MG63 (cell line): ENCODE measurements at regions not wholly inside any gene's neighbourhood (a gene's known extent, or its start where the extent isn't known, plus 50 kb on each side); places are given as distances from the start of the nearest gene placed in this dataset.

Experiments
- DNase-seq: peaks from one replicate; pipeline ENCODE4 v3.0.0-alpha.2; 2020
- H3K27me3 ChIP-seq: fragments of 250-450 bp; sonication (Bioruptor Pico); 2 replicates; pipeline ENCODE4 v1.5.1; 2020; ENCODE audit warnings: mild to moderate bottlenecking, moderate library complexity
- H3K36me3 ChIP-seq: fragments of 250-450 bp; sonication (Bioruptor Pico); 2 replicates; pipeline ENCODE4 v1.5.1; 2020; ENCODE audit warnings: mild to moderate bottlenecking, moderate library complexity
- H3K4me3 ChIP-seq: fragments of 250-450 bp; sonication (Bioruptor Pico); 2 replicates; pipeline ENCODE4 v1.5.1; 2020; ENCODE audit warnings: mild to moderate bottlenecking, moderate library complexity
- H3K9me3 ChIP-seq: fragments of 250-450 bp; sonication (Bioruptor Pico); 2 replicates; pipeline ENCODE4 v1.5.1; 2020; ENCODE audit warnings: mild to moderate bottlenecking, moderate library complexity

DNA sequence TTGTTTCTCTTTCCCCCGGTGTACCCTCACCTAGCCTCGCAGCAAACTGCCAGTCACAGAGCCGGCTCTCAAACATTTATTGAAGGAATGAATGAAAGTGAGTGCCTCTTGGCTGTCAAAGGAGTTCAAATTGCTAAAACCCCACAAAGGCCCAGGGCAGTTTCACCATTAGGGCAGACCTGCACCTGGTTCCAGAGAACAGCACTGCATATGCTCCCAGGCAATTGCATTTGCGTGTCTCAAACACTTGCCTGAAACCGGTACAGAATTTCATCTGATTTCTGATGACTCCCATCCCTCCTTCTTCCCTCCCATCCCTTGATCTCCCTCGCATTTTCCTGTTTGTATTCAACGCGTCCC lies 165.6 kb upstream of the ZNF462 start:
- H3K4me3 ChIP-seq: no peak overlapping the region
- DNase-seq: no peak
- H3K9me3 ChIP-seq: no peaks in the 10 kb centered on the region
- no peaks in the 10 kb centered on the region for H3K36me3 ChIP-seq
- H3K27me3 ChIP-seq: no peaks in the 10 kb centered on the region

DNA sequence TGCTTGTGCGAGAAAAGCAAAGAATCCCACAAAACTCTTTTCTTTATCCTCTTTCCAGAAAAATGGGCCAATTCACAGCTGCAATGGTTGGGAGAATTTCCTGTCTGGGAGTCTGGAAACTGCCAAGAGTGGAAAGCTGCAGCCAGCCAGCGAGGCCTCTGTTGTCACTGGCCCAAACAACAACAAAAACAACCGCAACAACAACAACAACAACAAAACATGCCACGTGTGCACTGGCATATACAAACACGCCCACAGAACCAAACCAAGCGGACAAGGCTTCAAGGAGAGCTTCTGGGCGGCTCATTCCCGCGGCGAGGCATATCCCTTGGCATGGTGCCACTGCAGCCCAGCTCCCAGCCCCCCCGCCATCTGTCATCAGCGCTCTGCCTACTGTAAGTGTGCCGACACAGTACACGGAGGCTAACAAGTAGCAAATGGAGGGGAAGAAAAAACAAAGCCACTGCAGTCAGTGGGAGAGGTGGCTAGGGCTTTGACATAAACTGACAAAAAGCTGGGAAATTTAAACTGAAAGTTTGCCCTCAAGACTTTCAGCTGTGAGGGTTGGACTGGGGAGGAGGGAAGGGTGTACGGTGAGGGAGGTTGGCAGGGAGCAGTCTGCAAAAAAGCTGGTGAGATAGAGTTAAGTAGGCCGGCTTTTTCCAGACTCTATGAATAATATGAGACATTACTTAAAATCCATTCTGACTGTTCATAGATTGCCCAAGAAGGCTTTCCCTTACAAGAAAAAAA lies 165.0 kb upstream of the ZNF462 start:
- no peaks in the 10 kb centered on the region for H3K36me3 ChIP-seq
- peak; percentile 74 for DNase-seq
- H3K4me3 ChIP-seq: peak overlapping the region; percentile 29
- no peaks in the 10 kb centered on the region for H3K27me3 ChIP-seq
- no peaks in the 10 kb centered on the region for H3K9me3 ChIP-seq

DNA sequence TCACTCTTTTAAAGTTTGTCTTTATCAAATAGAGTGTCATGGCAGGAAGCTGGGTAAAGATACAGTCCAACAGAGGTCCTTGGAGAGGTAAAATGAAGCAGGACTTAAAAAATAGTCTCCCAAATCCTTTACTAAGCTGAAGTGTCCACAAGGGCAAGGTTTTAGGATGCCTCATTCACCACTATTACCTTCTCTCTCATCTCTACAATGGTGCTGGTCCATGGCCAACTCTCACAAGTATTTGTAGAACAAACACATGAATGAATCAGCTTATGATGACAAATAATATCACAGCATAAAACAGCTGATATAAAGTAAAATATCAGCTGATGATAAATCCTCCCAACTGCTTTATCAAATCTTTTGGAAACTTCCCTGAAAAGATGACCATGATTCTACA lies 162.3 kb upstream of the ZNF462 start:
- DNase-seq: peak; percentile 32

DNA sequence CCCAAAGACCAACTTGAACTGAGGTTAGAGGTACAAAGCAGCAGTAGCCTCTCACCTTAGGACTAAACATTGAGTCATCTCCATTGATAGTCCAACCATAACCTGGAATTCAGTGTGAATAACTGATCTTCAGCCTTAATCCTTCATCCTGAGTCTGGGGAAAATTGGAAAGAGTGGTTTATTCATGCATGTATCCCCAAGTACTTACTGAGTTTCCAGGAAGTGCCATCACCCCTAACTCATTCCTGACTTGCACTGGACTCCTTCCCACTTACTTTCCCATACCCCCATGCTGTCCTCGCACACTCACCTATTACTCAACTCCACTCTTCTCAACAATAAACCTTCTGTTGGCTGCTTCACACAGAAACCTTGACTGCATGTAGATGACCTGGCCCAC lies 161.4 kb upstream of the ZNF462 start:
- Histone ChIP-seq H3K4me3 (no peak overlapping the region), H3K27me3 (no peaks in the 10 kb centered on the region), H3K36me3 (no peaks in the 10 kb centered on the region), H3K9me3 (peaks cover 7% of the 10 kb centered on the region; the same call in 1 of the 2 replicates)
- no peak for DNase-seq

More for the DNA sequence above, 162.3 kb upstream of the ZNF462 start:
- peaks cover 7% of the 10 kb centered on the region; the same call in 1 of the 2 replicates for H3K9me3 ChIP-seq
- H3K4me3 ChIP-seq: no peak overlapping the region
- no peaks in the 10 kb centered on the region for H3K36me3 ChIP-seq
- H3K27me3 ChIP-seq: no peaks in the 10 kb centered on the region

DNA sequence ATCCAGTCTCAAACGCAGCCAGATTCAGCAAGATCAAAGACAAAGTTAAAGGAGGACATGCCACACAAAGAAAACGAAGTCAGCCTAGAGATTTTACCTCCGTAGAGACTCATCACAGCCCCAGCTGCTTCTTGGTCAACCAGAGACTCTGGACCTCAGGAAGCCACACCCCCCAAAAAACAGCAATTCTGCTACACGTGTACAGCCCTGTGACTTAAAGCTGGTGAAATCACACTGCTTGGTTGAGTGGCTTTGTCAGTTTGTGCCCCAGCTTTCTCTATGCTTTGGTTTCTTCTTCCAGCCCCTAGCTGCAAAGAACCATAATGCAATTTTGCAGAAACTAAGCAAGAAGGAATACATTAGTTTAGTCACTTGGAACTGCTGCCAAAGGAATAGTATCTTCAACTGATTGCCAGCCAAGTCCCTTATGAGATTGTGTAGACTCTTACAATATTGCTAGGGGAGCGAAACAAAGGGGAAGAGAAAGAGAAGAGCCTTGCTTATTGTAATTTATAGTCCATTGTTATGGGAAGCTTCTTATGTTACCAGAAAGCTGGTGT lies 158.8 kb upstream of the ZNF462 start:
- no peaks in the 10 kb centered on the region for H3K27me3 ChIP-seq
- DNase-seq: no peak
- no peaks in the 10 kb centered on the region for H3K36me3 ChIP-seq
- H3K4me3 ChIP-seq: no peak overlapping the region
- H3K9me3 ChIP-seq: peaks cover 7% of the 10 kb centered on the region; the same call in 1 of the 2 replicates

- H3K4me3 ChIP-seq: no peak overlapping the region
- DNase-seq: no peak
- H3K36me3 ChIP-seq: no peaks in the 10 kb centered on the region
- no peaks in the 10 kb centered on the region for H3K27me3 ChIP-seq
- H3K9me3 ChIP-seq: peaks cover 7% of the 10 kb centered on the region; the same call in 1 of the 2 replicates
These were observed 155.7 kb upstream of the ZNF462 start for GRCh38 chr9:106707291-106707690.

- Histone ChIP-seq H3K27me3 (no peaks in the 10 kb centered on the region), H3K9me3 (peaks cover 7% of the 10 kb centered on the region; the same call in 1 of the 2 replicates), H3K36me3 (no peaks in the 10 kb centered on the region), H3K4me3 (no peak overlapping the region)
- DNase-seq: no peak
These were observed 155.1 kb upstream of the ZNF462 start for GRCh38 chr9:106707738-106708474.

DNA sequence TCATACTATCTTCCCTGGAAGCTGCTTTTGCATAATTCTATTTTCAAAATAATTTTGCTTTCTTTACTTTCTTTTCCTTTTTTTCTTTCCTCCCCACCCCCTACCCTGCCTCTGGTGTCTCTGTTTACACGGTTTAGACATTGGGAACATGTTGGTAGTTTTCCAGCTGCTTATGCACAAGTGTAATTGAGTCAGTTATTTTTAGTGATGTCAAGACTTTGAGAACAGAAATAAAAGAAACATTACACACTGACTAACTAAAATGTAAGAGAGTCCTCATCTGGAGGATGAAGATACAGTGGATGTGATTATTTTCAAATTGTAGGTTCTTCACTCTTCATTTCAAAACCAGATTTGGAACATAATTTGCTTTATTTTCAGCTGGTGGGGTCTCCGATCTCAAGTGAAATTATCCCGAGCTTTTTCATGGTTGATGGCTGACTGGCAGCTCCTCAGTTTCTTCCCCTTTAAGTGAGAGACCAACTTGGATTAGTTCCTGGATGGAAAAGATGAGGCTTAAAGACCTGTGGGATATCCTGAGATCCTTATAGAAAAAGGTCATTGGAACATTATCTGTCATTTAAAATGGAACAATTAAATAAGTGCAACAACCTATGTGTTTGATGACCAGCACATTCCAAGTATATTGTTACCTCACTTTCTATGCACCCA lies 154.4 kb upstream of the ZNF462 start:
- H3K9me3 ChIP-seq: peaks cover 7% of the 10 kb centered on the region; the same call in 1 of the 2 replicates
- DNase-seq: no peak
- no peaks in the 10 kb centered on the region for H3K27me3 ChIP-seq
- no peaks in the 10 kb centered on the region for H3K36me3 ChIP-seq
- no peak overlapping the region for H3K4me3 ChIP-seq

DNA sequence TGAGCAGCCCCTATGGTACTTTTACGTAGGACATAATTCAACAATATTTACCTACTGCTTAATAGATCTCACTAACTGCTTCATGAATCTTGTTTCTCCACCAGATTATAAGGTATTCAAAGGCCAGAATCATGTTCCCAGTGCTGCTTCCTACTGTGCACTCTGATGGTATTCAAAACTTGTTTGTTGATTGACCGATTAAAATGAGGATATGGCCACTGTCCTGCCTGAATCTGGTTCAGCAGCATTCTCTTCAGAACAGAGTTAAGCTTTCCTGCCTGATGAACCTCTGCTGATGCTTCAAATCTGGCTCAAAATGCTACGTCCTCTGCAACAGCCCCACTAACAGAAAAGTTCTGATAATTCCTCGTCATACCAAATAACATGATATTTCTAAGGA lies 150.7 kb upstream of the ZNF462 start:
- H3K9me3 ChIP-seq: no peaks in the 10 kb centered on the region

GRCh38 chr9:106713206-106713605 lies 149.8 kb upstream of the ZNF462 start:
- H3K9me3 ChIP-seq: no peaks in the 10 kb centered on the region
- H3K4me3 ChIP-seq: no peak overlapping the region
- no peaks in the 10 kb centered on the region for H3K27me3 ChIP-seq
- DNase-seq: no peak
- H3K36me3 ChIP-seq: no peaks in the 10 kb centered on the region

More for the DNA sequence above, 150.7 kb upstream of the ZNF462 start:
- Histone ChIP-seq H3K4me3 (no peak overlapping the region), H3K36me3 (no peaks in the 10 kb centered on the region), H3K27me3 (no peaks in the 10 kb centered on the region)
- no peak for DNase-seq

GRCh38 chr9:106716820-106717219 lies 146.1 kb upstream of the ZNF462 start:
- DNase-seq: no peak

GRCh38 chr9:106717686-106718085 lies 145.3 kb upstream of the ZNF462 start:
- Histone ChIP-seq H3K36me3 (no peaks in the 10 kb centered on the region), H3K4me3 (no peak overlapping the region), H3K9me3 (no peaks in the 10 kb centered on the region), H3K27me3 (no peaks in the 10 kb centered on the region)
- peak; percentile 53 for DNase-seq

More at GRCh38 chr9:106716820-106717219, 146.1 kb upstream of the ZNF462 start:
- Histone ChIP-seq H3K4me3 (no peak overlapping the region), H3K27me3 (no peaks in the 10 kb centered on the region), H3K36me3 (no peaks in the 10 kb centered on the region), H3K9me3 (no peaks in the 10 kb centered on the region)

DNA sequence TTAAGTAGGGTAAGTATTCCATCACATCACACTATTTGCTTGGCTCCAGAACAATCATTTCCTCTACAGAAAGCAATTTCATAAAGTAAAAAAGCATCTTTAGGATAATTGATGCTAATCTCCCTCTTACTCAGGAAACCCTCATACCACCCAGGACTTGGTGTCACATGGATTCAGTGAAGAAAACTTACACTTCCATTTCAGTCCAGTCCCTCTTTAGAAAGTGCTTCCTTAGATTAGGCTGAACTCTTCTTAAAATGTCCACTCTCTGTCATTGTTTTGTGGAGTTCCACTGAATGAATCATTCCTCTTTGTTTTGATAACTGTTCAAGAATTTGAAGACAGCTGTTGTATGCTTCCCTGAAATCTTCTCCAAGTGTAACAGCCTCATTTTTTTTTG lies 144.0 kb upstream of the ZNF462 start:
- DNase-seq: no peak

DNA sequence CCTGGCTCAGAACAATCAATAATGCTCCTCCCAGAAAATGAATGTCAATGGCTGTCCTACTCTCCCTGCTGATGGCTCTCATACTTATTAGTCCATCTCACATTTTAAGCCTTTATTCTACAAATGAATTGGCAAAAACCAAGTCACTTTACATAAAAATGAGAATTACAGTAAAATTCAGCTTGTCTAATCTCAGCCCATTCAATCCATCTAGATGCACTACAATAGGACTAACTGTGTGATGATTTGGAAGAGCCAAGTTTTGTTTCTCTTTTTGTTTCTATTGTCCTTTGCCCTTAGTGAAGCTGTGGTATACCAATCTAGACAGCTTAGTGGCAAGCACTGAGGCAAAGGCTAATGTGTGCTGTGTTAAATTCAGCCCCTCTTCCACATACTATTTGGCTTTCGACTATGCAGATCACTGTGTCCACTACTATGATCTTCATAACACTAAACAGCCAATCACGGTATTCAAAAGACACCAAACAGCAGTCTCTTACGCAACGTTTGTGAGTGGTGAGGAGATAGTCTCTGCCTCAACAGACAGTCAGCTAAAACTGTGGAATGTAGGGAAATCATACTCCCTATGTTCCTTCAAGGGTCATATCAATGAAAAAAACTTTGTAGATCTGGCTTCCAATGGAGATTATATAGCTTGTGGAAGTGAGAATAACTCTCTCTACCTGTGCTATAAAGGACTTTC lies 140.8 kb upstream of the ZNF462 start:
- H3K4me3 ChIP-seq: no peak overlapping the region
- H3K36me3 ChIP-seq: no peaks in the 10 kb centered on the region
- H3K27me3 ChIP-seq: no peaks in the 10 kb centered on the region
- no peak for DNase-seq
- no peaks in the 10 kb centered on the region for H3K9me3 ChIP-seq

More for the DNA sequence above, 144.0 kb upstream of the ZNF462 start:
- no peaks in the 10 kb centered on the region for H3K9me3 ChIP-seq
- H3K4me3 ChIP-seq: no peak overlapping the region
- H3K27me3 ChIP-seq: no peaks in the 10 kb centered on the region
- H3K36me3 ChIP-seq: no peaks in the 10 kb centered on the region

DNA sequence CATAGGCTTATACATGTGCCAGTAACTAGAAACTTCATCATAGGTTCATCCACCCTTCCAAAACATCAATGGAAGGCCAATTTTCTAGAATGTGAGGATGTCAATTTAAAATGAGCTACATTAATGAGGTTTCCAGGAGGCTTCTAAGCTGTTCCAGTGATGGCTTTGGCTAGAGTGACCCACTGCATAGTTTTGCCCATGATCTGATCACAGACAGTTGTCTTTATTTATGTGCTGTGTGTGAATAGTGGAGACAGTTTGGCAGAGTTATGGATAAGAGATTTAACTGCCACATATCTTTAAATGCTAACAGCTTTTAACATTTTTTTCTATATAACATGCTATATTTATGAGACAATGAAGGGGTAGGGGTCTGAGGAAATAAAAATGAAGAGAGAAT lies 139.0 kb upstream of the ZNF462 start:
- Histone ChIP-seq H3K27me3 (no peaks in the 10 kb centered on the region), H3K4me3 (no peak overlapping the region), H3K9me3 (no peaks in the 10 kb centered on the region), H3K36me3 (no peaks in the 10 kb centered on the region)
- DNase-seq: no peak

DNA sequence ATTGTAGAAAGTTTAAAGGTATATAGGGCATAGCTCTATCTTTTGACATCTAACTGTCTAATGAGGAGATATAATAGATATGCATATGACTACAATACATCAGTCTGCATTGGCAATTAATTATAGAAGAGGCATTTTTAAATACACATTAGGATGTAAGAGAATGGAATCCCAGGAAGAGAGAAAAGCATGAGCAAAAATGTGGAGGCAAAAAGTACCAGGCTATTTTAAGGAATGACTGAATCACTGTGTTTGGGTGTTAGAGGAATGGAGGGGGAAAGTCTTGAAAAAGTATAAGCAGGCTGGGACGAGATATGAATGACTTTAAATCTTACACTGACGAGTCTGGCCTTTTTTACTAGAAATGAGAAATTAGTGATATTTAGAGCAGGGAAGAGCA lies 138.4 kb upstream of the ZNF462 start:
- DNase-seq: no peak
- Histone ChIP-seq H3K27me3 (no peaks in the 10 kb centered on the region), H3K9me3 (no peaks in the 10 kb centered on the region), H3K36me3 (no peaks in the 10 kb centered on the region), H3K4me3 (no peak overlapping the region)
